ENCODE measurements at regions not wholly inside any gene's neighbourhood (a gene's known extent, or its start where the extent isn't known, plus 50 kb on each side); places are given as distances from the start of the nearest gene placed in this dataset.

DNA sequence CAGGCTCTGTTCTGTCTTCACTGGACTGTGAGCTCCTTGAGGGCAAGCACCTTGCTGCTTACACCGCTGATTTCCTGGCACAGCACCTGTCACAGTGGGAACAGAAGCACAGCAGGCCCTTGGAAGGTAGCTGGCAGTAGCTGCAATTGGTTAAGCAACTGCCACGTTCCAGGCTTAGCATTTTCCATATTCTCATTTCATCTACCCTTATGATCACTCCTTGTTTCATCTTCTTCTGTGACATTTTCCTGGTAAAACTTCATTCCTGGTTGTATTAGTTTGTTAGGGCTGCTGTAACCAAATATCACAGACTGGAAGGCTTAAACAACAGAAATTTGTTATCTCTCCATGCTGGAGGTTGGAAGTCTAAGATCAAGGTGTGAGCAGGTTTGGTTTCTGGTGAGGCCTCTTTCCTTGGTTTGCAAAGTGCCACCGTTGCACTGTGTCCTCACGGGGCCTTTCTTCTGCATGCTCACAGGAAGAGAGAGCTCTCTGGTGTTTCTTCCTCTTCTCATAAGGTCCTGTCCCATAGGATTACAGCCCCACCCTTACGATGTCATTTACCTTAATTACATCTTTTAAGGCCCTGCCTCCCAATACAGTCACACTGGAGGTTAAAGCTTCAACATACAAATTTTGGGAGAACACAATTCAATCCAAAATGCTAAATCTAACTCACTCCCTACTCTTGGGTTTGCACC lies 121.7 kb upstream of the CPSF6 start:
- Histone ChIP-seq H3K4me3 (ENCODE audit: low read depth in 1 of 2, low read length in 2 of 2) (no peak overlapping the region), H3K27ac (ENCODE audit: low read depth in 2 of 2, low read length in 1 of 2) (no peak overlapping the region), H3K4me1 (ENCODE audit: control insufficient read depth in 2 of 2, insufficient read depth in 2 of 2, low read length in 1 of 2) (no peaks in the 10 kb centered on the region), H3K9me3 (ENCODE audit: control insufficient read depth in 2 of 2, insufficient read depth in 1 of 2, low read depth in 1 of 2, low read length in 1 of 2) (no peaks in the 10 kb centered on the region), H3K36me3 (ENCODE audit: control insufficient read depth in 2 of 2, insufficient read depth in 2 of 2, low read length in 1 of 2) (no peaks in the 10 kb centered on the region), H3K27me3 (ENCODE audit: control insufficient read depth in 1 of 2, insufficient read depth in 2 of 2, low read length in 2 of 2) (no peaks in the 10 kb centered on the region)
- WGBS, 2 donors, result 84 to 87% methylated on average over 5 of the region's 5 CpGs

DNA sequence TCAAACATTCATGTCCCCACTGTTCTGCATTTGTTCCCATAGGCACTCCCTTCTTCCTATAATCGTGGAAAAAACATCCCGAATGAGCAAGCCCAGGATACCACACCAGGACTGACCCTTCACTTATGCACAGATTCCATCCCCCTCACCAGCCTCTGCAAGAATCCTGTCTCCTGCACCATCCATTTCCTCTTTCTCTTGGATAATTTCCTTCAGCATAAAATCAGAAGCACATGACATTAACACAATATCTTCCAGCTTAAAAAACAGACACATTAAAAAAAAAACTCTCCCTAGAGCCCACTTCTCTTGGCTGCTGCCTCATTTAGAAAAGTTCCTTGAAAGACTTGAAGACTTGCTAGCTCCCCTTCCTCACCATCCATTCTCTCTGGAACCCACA lies 120.9 kb upstream of the CPSF6 start:
- 68 to 75% methylated on average over 2 of the region's 2 CpGs for WGBS, 2 donors
- Histone ChIP-seq H3K27ac (ENCODE audit: low read depth in 2 of 2, low read length in 1 of 2) (no peak overlapping the region), H3K4me1 (ENCODE audit: control insufficient read depth in 2 of 2, insufficient read depth in 2 of 2, low read length in 1 of 2) (no peaks in the 10 kb centered on the region), H3K36me3 (ENCODE audit: control insufficient read depth in 2 of 2, insufficient read depth in 2 of 2, low read length in 1 of 2) (no peaks in the 10 kb centered on the region), H3K9me3 (ENCODE audit: control insufficient read depth in 2 of 2, insufficient read depth in 1 of 2, low read depth in 1 of 2, low read length in 1 of 2) (no peaks in the 10 kb centered on the region), H3K27me3 (ENCODE audit: control insufficient read depth in 1 of 2, insufficient read depth in 2 of 2, low read length in 2 of 2) (no peaks in the 10 kb centered on the region), H3K4me3 (ENCODE audit: low read depth in 1 of 2, low read length in 2 of 2) (no peak overlapping the region)

DNA sequence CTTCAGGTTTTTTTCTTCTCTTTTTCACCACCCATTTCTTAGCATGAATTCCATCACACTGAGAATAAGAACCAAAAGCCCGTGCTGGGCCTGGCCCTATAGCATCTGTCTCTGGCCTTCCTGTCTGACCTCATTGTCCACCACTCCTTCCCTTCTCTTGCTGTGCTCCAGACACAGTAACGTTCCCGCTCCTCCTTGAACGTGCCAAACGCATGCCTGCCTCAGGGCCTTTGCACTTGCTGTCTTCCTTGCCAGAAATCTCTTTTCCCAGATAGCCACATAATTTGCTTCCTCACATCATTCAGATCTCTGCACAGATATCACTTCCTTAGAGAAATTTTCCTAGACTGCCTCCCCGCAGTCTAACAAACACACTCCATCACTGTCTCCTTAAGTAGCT lies 119.6 kb upstream of the CPSF6 start:
- H3K36me3 ChIP-seq (ENCODE audit: control insufficient read depth in 2 of 2, insufficient read depth in 2 of 2, low read length in 1 of 2), result no peaks in the 10 kb centered on the region
- no peaks in the 10 kb centered on the region for H3K27me3 ChIP-seq (ENCODE audit: control insufficient read depth in 1 of 2, insufficient read depth in 2 of 2, low read length in 2 of 2)
- H3K4me3 ChIP-seq (ENCODE audit: low read depth in 1 of 2, low read length in 2 of 2), result no peak overlapping the region
- H3K4me1 ChIP-seq (ENCODE audit: control insufficient read depth in 2 of 2, insufficient read depth in 2 of 2, low read length in 1 of 2), result no peaks in the 10 kb centered on the region
- no peaks in the 10 kb centered on the region for H3K9me3 ChIP-seq (ENCODE audit: control insufficient read depth in 2 of 2, insufficient read depth in 1 of 2, low read depth in 1 of 2, low read length in 1 of 2)
- 78 to 84% methylated on average over 6 of the region's 6 CpGs for WGBS, 2 donors
- no peak overlapping the region for H3K27ac ChIP-seq (ENCODE audit: low read depth in 2 of 2, low read length in 1 of 2)

DNA sequence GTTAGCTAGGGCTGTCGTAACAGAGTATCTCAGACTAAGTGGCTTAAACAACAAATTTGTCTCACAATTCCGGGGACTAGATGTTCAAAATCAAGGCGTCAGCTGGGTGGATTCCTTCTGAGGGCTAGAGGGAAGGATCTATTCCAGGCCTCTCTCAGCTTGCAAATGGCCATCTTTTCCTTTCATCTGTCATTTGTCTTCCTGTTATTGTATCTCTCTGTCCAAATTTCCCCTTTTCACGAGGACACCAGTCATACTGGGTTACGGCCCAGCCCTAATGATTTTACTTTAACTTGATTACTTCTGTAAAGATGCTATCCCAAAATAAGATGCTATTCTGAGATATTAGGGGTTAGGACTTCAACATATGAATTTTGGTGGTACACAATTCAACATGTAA lies 119.0 kb upstream of the CPSF6 start:
- H3K27ac ChIP-seq (ENCODE audit: low read depth in 2 of 2, low read length in 1 of 2), result no peak overlapping the region
- 56 to 63% methylated on average over 5 of the region's 5 CpGs for WGBS, 2 donors
- H3K27me3 ChIP-seq (ENCODE audit: control insufficient read depth in 1 of 2, insufficient read depth in 2 of 2, low read length in 2 of 2), result no peaks in the 10 kb centered on the region
- no peaks in the 10 kb centered on the region for H3K9me3 ChIP-seq (ENCODE audit: control insufficient read depth in 2 of 2, insufficient read depth in 1 of 2, low read depth in 1 of 2, low read length in 1 of 2)
- H3K4me1 ChIP-seq (ENCODE audit: control insufficient read depth in 2 of 2, insufficient read depth in 2 of 2, low read length in 1 of 2), result no peaks in the 10 kb centered on the region
- H3K36me3 ChIP-seq (ENCODE audit: control insufficient read depth in 2 of 2, insufficient read depth in 2 of 2, low read length in 1 of 2), result no peaks in the 10 kb centered on the region
- H3K4me3 ChIP-seq (ENCODE audit: low read depth in 1 of 2, low read length in 2 of 2), result no peak overlapping the region

DNA sequence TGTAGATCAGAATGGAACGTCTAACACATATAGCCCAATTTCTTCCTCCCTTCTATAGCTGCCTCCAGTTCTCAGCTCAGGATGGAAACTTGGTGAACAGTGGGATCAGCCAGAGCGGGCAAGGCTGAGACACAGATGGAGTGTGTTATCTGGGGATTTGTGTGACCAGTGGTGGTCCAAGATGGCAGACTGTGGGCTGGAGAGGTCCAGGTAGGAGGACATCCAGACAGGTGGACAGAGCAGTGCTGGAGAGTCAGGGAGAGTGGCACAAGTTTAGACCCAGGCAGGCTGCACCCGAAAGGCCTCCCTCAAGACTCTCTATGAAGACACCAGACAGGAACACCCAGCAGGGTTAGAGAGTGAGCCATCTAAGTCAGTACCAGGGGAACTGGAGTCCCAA lies 116.1 kb upstream of the CPSF6 start:
- no peaks in the 10 kb centered on the region for H3K36me3 ChIP-seq (ENCODE audit: control insufficient read depth in 2 of 2, insufficient read depth in 2 of 2, low read length in 1 of 2)
- H3K9me3 ChIP-seq (ENCODE audit: control insufficient read depth in 2 of 2, insufficient read depth in 1 of 2, low read depth in 1 of 2, low read length in 1 of 2), result no peaks in the 10 kb centered on the region
- no peak overlapping the region for H3K27ac ChIP-seq (ENCODE audit: low read depth in 2 of 2, low read length in 1 of 2)
- WGBS, 2 donors, result 92 to 95% methylated on average over 3 of the region's 3 CpGs
- H3K4me1 ChIP-seq (ENCODE audit: control insufficient read depth in 2 of 2, insufficient read depth in 2 of 2, low read length in 1 of 2), result no peaks in the 10 kb centered on the region
- H3K4me3 ChIP-seq (ENCODE audit: low read depth in 1 of 2, low read length in 2 of 2), result no peak overlapping the region
- H3K27me3 ChIP-seq (ENCODE audit: control insufficient read depth in 1 of 2, insufficient read depth in 2 of 2, low read length in 2 of 2), result no peaks in the 10 kb centered on the region

DNA sequence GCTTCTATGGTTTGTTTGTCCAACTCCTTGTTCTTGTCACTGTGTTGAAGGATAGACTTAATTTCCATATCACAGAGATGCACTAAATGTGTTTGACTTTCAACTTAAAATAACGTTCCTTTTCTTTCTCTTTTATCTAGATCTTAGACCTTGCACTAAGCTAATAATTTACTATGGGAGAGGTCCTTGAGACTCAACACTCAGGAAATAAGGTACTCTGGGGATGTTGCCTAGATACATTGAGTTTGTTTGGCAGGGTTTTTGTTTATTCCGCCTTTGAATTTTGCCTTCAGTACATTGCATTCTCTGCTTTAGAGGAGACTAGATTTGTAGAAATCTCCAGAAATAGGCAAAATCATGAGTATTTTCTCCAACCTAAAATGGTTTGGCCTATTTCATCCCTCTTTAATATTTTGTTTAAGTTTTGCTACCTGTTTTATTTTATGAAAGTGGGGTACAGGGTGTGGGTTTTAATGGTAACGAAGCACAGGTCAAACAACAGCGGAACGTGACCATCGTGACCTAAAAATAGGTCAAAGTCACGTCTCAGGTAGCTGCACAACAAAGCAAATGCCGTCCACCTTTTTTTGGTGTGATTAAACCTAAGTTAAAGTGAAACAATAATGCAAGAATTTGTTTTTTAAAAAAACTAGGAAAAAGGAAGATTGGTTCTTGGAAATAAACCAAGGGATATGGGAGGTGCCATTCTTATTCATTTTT lies 115.3 kb upstream of the CPSF6 start:
- H3K9me3 ChIP-seq (ENCODE audit: control insufficient read depth in 2 of 2, insufficient read depth in 1 of 2, low read depth in 1 of 2, low read length in 1 of 2), result no peaks in the 10 kb centered on the region
- 61 to 72% methylated on average over 8 of the region's 8 CpGs for WGBS, 2 donors
- no peaks in the 10 kb centered on the region for H3K4me1 ChIP-seq (ENCODE audit: control insufficient read depth in 2 of 2, insufficient read depth in 2 of 2, low read length in 1 of 2)
- H3K4me3 ChIP-seq (ENCODE audit: low read depth in 1 of 2, low read length in 2 of 2), result no peak overlapping the region
- no peaks in the 10 kb centered on the region for H3K27me3 ChIP-seq (ENCODE audit: control insufficient read depth in 1 of 2, insufficient read depth in 2 of 2, low read length in 2 of 2)
- no peak overlapping the region for H3K27ac ChIP-seq (ENCODE audit: low read depth in 2 of 2, low read length in 1 of 2)
- H3K36me3 ChIP-seq (ENCODE audit: control insufficient read depth in 2 of 2, insufficient read depth in 2 of 2, low read length in 1 of 2), result no peaks in the 10 kb centered on the region

DNA sequence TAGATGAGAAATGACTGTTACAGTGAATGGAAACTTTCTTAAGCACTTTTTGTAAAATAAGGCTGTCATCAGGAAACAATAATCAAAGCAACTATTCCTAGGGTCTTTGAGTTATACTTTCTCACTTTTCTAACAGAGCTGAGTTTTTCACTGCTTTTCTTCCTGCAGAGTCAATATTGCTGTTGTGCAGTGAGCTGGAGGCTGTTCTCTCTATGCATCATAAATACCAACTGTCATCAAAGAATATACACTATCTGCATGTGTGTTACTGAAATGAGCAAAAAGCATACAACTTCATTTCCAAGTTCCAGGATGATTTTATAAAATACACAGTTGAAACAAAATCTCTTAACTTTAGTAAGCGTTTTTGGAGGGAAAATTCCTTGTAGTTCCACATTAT lies 110.4 kb upstream of the CPSF6 start:
- no peak overlapping the region for H3K4me3 ChIP-seq (ENCODE audit: low read depth in 1 of 2, low read length in 2 of 2)
- no peak overlapping the region for H3K27ac ChIP-seq (ENCODE audit: low read depth in 2 of 2, low read length in 1 of 2)
- H3K4me1 ChIP-seq (ENCODE audit: control insufficient read depth in 2 of 2, insufficient read depth in 2 of 2, low read length in 1 of 2), result no peaks in the 10 kb centered on the region
- no peaks in the 10 kb centered on the region for H3K27me3 ChIP-seq (ENCODE audit: control insufficient read depth in 1 of 2, insufficient read depth in 2 of 2, low read length in 2 of 2)
- H3K36me3 ChIP-seq (ENCODE audit: control insufficient read depth in 2 of 2, insufficient read depth in 2 of 2, low read length in 1 of 2), result no peaks in the 10 kb centered on the region
- WGBS, 2 donors, result 72 to 80% methylated on average over 1 of the region's 1 CpG
- no peaks in the 10 kb centered on the region for H3K9me3 ChIP-seq (ENCODE audit: control insufficient read depth in 2 of 2, insufficient read depth in 1 of 2, low read depth in 1 of 2, low read length in 1 of 2)

DNA sequence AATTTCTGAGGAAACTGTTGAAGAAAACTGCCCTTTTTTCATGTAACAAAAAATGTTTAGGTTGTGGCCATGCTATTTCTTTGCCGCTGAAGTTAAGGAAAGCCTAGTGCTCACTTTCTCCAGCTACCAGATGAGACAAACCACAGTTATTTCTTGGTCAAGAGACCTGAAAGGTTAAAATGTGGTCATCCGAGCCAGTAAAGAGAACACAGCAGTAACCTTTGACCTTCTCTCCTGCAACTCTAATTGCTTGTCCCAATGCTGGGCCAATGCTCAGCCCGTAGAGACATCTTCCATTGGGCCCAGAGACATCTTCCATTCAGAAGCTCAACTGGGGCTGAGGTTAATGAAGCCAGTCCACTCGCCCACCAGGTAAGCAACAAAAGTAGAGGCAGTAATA lies 109.8 kb upstream of the CPSF6 start:
- 86 to 89% methylated on average over 4 of the region's 4 CpGs for WGBS, 2 donors
- H3K36me3 ChIP-seq (ENCODE audit: control insufficient read depth in 2 of 2, insufficient read depth in 2 of 2, low read length in 1 of 2), result no peaks in the 10 kb centered on the region
- no peak overlapping the region for H3K27ac ChIP-seq (ENCODE audit: low read depth in 2 of 2, low read length in 1 of 2)

DNA sequence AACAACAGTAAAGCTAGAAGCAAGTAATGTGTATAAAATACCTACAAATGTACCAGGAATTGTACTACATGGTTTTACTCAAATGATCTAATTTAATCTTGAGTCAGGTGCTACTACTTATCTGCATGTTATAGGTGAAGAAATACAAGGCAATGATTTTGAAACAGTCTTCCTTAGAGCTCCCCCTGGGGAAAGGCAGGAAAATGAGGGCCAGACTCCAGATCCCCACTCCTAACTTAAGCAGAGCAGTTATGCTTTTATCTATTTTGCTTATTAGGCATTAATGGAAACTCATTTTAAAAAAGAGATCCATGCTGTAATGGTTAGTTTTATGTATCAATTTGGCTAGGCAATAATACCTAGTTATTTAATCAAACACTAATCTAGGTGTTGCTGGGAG lies 109.3 kb upstream of the CPSF6 start:
- Histone ChIP-seq H3K27me3 (ENCODE audit: control insufficient read depth in 1 of 2, insufficient read depth in 2 of 2, low read length in 2 of 2) (no peaks in the 10 kb centered on the region), H3K36me3 (ENCODE audit: control insufficient read depth in 2 of 2, insufficient read depth in 2 of 2, low read length in 1 of 2) (no peaks in the 10 kb centered on the region), H3K4me1 (ENCODE audit: control insufficient read depth in 2 of 2, insufficient read depth in 2 of 2, low read length in 1 of 2) (no peaks in the 10 kb centered on the region), H3K9me3 (ENCODE audit: control insufficient read depth in 2 of 2, insufficient read depth in 1 of 2, low read depth in 1 of 2, low read length in 1 of 2) (no peaks in the 10 kb centered on the region), H3K27ac (ENCODE audit: low read depth in 2 of 2, low read length in 1 of 2) (no peak overlapping the region), H3K4me3 (ENCODE audit: low read depth in 1 of 2, low read length in 2 of 2) (no peak overlapping the region)

More for the DNA sequence above, 109.8 kb upstream of the CPSF6 start:
- no peaks in the 10 kb centered on the region for H3K9me3 ChIP-seq (ENCODE audit: control insufficient read depth in 2 of 2, insufficient read depth in 1 of 2, low read depth in 1 of 2, low read length in 1 of 2)
- no peaks in the 10 kb centered on the region for H3K4me1 ChIP-seq (ENCODE audit: control insufficient read depth in 2 of 2, insufficient read depth in 2 of 2, low read length in 1 of 2)
- H3K4me3 ChIP-seq (ENCODE audit: low read depth in 1 of 2, low read length in 2 of 2), result no peak overlapping the region
- H3K27me3 ChIP-seq (ENCODE audit: control insufficient read depth in 1 of 2, insufficient read depth in 2 of 2, low read length in 2 of 2), result no peaks in the 10 kb centered on the region

DNA sequence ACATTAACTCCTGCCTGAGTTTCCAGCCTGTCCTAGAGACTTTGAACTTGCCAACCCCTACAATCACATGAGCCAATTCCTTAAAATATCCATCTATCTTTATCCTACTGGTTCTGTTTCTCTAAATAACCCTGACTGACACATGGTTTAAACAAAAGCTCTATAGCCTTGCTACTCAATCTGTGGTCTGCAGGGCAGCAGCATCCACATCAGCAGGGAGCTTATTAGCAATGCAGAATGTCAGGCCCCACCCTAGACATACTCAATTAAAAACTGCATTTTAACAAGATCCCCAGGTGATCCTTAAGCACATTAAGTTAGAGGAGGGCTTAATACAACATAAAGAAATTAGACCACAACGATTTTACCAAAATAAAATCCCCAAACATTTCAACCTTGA lies 108.3 kb upstream of the CPSF6 start:
- H3K27me3 ChIP-seq (ENCODE audit: control insufficient read depth in 1 of 2, insufficient read depth in 2 of 2, low read length in 2 of 2), result no peaks in the 10 kb centered on the region
- H3K4me3 ChIP-seq (ENCODE audit: low read depth in 1 of 2, low read length in 2 of 2), result no peak overlapping the region
- WGBS, 2 donors, result 39 to 55% methylated on average over 1 of the region's 1 CpG
- H3K9me3 ChIP-seq (ENCODE audit: control insufficient read depth in 2 of 2, insufficient read depth in 1 of 2, low read depth in 1 of 2, low read length in 1 of 2), result no peaks in the 10 kb centered on the region
- no peaks in the 10 kb centered on the region for H3K4me1 ChIP-seq (ENCODE audit: control insufficient read depth in 2 of 2, insufficient read depth in 2 of 2, low read length in 1 of 2)
- no peaks in the 10 kb centered on the region for H3K36me3 ChIP-seq (ENCODE audit: control insufficient read depth in 2 of 2, insufficient read depth in 2 of 2, low read length in 1 of 2)
- H3K27ac ChIP-seq (ENCODE audit: low read depth in 2 of 2, low read length in 1 of 2), result no peak overlapping the region
